Tibial nerve (tissue), 3 donors: ENCODE measurements at regions not wholly inside any gene's neighbourhood (a gene's known extent, or its start where the extent isn't known, plus 50 kb on each side); places are given as distances from the start of the nearest gene placed in this dataset.

ENCODE experiments used
- POLR2A ChIP-seq, 2 donors: fragments of 450-650 bp; IDR thresholded peaks; one replicate each; pipeline ENCODE4 v1.6.1; 2017; ENCODE audit warnings: antibody characterized with exemption in 2 of 2, mild to moderate bottlenecking in 2 of 2, moderate library complexity in 2 of 2
- TF ChIP-seq, protein P1 (sequence below), 5 experiments: fragments of 200-600 bp in 3 of 5; fragments of 450-650 bp in 2 of 5; sonication (generic) in 3 of 5; IDR thresholded peaks; one replicate each; pipeline ENCODE4 v1.5.1; 2016 to 2019; ENCODE audit warnings: antibody characterized with exemption in 5 of 5, mild to moderate bottlenecking in 3 of 5, moderate library complexity in 2 of 5

DNA sequence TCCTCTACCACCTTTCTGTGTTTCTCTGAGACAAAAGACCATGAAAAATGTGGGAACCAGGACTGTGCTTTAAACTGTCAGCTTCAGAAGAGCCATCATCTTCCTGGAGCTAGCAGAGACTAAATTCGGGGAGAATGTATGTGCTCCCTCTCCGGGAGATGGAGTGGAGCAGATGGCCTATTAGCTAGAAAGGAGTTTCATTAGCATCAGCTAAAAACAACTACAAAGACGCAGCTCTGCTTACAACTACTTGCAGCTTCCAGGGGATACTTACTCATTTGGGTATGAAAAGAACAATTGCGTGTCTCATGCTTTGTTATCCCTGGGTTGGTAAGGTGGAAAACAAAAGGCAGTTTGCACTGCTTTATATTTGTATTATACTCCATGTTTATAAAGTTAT is 159.6 kb downstream of the MFSD1 start:
- TF ChIP-seq, protein P1, sequence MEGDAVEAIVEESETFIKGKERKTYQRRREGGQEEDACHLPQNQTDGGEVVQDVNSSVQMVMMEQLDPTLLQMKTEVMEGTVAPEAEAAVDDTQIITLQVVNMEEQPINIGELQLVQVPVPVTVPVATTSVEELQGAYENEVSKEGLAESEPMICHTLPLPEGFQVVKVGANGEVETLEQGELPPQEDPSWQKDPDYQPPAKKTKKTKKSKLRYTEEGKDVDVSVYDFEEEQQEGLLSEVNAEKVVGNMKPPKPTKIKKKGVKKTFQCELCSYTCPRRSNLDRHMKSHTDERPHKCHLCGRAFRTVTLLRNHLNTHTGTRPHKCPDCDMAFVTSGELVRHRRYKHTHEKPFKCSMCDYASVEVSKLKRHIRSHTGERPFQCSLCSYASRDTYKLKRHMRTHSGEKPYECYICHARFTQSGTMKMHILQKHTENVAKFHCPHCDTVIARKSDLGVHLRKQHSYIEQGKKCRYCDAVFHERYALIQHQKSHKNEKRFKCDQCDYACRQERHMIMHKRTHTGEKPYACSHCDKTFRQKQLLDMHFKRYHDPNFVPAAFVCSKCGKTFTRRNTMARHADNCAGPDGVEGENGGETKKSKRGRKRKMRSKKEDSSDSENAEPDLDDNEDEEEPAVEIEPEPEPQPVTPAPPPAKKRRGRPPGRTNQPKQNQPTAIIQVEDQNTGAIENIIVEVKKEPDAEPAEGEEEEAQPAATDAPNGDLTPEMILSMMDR (IDR thresholded peaks at IDR 0.05) = no peak
- TF ChIP-seq POLR2A (IDR thresholded peaks at IDR 0.05) = no peak
